ENCODE measurements at regions not wholly inside any gene's neighbourhood (a gene's known extent, or its start where the extent isn't known, plus 50 kb on each side); places are given as distances from the start of the nearest gene placed in this dataset.

DNA sequence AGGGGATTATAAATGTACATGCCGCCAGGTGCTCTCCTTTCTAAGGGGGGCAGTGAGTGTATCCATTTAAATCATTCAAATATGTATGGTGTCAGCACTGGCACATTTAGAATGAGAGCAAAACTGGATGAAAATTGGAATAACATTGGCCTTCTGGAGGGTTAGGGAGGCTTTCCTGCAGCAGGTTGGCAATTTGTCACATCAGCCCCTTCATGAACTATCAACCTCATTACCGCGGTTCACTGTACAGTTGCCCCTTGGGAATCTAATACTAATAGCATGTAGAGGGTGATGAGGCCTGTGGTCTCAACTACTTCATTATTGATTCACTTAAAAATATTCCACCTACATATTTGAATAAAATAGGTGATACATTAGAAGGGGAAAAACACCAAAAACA lies 117.9 kb downstream of the PDHA2 start:
- Histone ChIP-seq H3K36me3 (ENCODE audit: control insufficient read depth, insufficient read depth, low read length) (no peaks in the 10 kb centered on the region), H4K8ac (ENCODE audit: low read depth in 2 of 2, low read length in 2 of 2) (no peak overlapping the region), H3K18ac (ENCODE audit: low read depth, low read length) (no peak overlapping the region), H4K5ac (ENCODE audit: low read depth, low read length) (no peak overlapping the region), H2AK9ac (replicated peaks; ENCODE audit: low read depth, low read length, poor library complexity) (no peak overlapping the region), H3K27me3 (ENCODE audit: control insufficient read depth, insufficient read depth, low read length) (no peaks in the 10 kb centered on the region), H3K4me3 (ENCODE audit: insufficient read depth, low read depth, low read length) (no peak overlapping the region), H4K20me1 (ENCODE audit: insufficient read depth, low read length) (no peaks in the 10 kb centered on the region), H3K9me3 (ENCODE audit: control insufficient read depth, insufficient read depth, low read length) (0 out of 2 replicates have a peak, but pooled peaks cover 6% of the 10 kb centered on the region), H3K4ac (ENCODE audit: low read depth, low read length) (no peak overlapping the region), H3K56ac (ENCODE audit: extremely low read depth, insufficient read depth, low read length) (no peak overlapping the region), H2BK5ac (ENCODE audit: low read depth, low read length, poor library complexity, severe bottlenecking) (no peak overlapping the region), H2BK20ac (ENCODE audit: low read depth, low read length) (no peak overlapping the region), H3K14ac (replicated peaks; ENCODE audit: low read depth, low read length) (no peak overlapping the region), H2AK5ac (ENCODE audit: low read depth, low read length) (no peak overlapping the region), H3K4me2 (ENCODE audit: low read depth, low read length) (no peak overlapping the region), H3K27ac (ENCODE audit: insufficient read depth, low read length) (no peak overlapping the region), H4K91ac (ENCODE audit: insufficient read depth, low read depth, low read length) (no peak overlapping the region), H3K23ac (ENCODE audit: low read depth, low read length) (no peak overlapping the region), H3K4me1 (ENCODE audit: control insufficient read depth, insufficient read depth, low read length) (no peaks in the 10 kb centered on the region), H2BK120ac (ENCODE audit: low read depth, low read length) (no peak overlapping the region), H3K9ac (ENCODE audit: low read depth, low read length) (no peak overlapping the region), H3K79me1 (ENCODE audit: low read depth in 1 of 2, low read length in 2 of 2) (no peaks in the 10 kb centered on the region), H3K9me1 (ENCODE audit: insufficient read depth, low read length) (no peaks in the 10 kb centered on the region), H2AFZ (replicated peaks; ENCODE audit: low read length, poor library complexity) (no peak overlapping the region), H2BK15ac (ENCODE audit: low read depth, low read length) (no peak overlapping the region)
- in situ Hi-C loops (cut with MboI; ENCODE audit: low sequenced_read_pairs) (no loop called here), dilution Hi-C loops (cut with HindIII; ENCODE audit: low sequenced_read_pairs, unreplicated experiment) (no loop called here), intact Hi-C loops (cut with micrococcal nuclease) (no loop called here)
- TF ChIP-seq FOS (IDR thresholded peaks at IDR 0.05; ENCODE audit: low read depth, low read length) (no peak), RAD21 (IDR thresholded peaks at IDR 0.05; ENCODE audit: low read length) (no peak), MAZ (IDR thresholded peaks at IDR 0.05; ENCODE audit: borderline replicate concordance, low read depth, low read length) (no peak), CEBPB (IDR thresholded peaks at IDR 0.05; ENCODE audit: low read depth, low read length) (no peak), MAFK (IDR thresholded peaks at IDR 0.05; ENCODE audit: low read depth, low read length) (no peak), BHLHE40 (IDR thresholded peaks at IDR 0.05; ENCODE audit: low read depth, low read length) (no peak), RCOR1 (IDR thresholded peaks at IDR 0.05; ENCODE audit: insufficient replicate concordance, low read length) (no peak), ELK1 (IDR thresholded peaks at IDR 0.05; ENCODE audit: borderline replicate concordance, low read depth, low read length) (no peak), RFX5 (IDR thresholded peaks at IDR 0.05; ENCODE audit: low read depth, low read length) (no peak), POLR2A (IDR thresholded peaks at IDR 0.05; ENCODE audit: low read depth, low read length) (no peak), MXI1 (IDR thresholded peaks at IDR 0.05; ENCODE audit: borderline replicate concordance, low read depth, low read length) (no peak), SMC3 (IDR thresholded peaks at IDR 0.05; ENCODE audit: low read depth, low read length) (no peak), NFE2L2 (IDR thresholded peaks at IDR 0.05; ENCODE audit: low read depth, low read length) (no peak)
- TF ChIP-seq, protein P1, sequence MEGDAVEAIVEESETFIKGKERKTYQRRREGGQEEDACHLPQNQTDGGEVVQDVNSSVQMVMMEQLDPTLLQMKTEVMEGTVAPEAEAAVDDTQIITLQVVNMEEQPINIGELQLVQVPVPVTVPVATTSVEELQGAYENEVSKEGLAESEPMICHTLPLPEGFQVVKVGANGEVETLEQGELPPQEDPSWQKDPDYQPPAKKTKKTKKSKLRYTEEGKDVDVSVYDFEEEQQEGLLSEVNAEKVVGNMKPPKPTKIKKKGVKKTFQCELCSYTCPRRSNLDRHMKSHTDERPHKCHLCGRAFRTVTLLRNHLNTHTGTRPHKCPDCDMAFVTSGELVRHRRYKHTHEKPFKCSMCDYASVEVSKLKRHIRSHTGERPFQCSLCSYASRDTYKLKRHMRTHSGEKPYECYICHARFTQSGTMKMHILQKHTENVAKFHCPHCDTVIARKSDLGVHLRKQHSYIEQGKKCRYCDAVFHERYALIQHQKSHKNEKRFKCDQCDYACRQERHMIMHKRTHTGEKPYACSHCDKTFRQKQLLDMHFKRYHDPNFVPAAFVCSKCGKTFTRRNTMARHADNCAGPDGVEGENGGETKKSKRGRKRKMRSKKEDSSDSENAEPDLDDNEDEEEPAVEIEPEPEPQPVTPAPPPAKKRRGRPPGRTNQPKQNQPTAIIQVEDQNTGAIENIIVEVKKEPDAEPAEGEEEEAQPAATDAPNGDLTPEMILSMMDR (conservative IDR thresholded peaks at IDR 0.05; ENCODE audit: low read depth, low read length) = no peak
- ATAC-seq (ENCODE audit: low read depth) (no peak), DNase-seq (no peak)
- BruUV-seq (replicated peaks) = no TSS peak
- CTCF ChIA-PET = interaction anchor here (0.7 kb wide), 1 partner anchor 208 kb away, joined by 3 read pairs; no protein-coding TSS in a partner anchor
- WGBS, 2 experiments (ENCODE audit: extremely low coverage in 2 of 2, insufficient read length in 1 of 2) = no CpG with 5 or more reads among the region's 3 CpGs
- POLR2A ChIA-PET (ENCODE audit: unreplicated experiment) = no interaction called here
